SIG-M5 treated with dmso at 0.1 percent for 504 hours (cell line): ENCODE measurements at regions not wholly inside any gene's neighbourhood (a gene's known extent, or its start where the extent isn't known, plus 50 kb on each side); places are given as distances from the start of the nearest gene placed in this dataset.
"Not testable (repeated sequence)": the region's sequence is repeated elsewhere in the genome, so short reads cannot be mapped to it uniquely, and the experiment has no call there.

Experiments used
- DNase-seq: peaks from one replicate; lab custom pipeline; 2025; ENCODE audit not compliant: unreplicated experiment; lab: John Stamatoyannopoulos, UW

DNA sequence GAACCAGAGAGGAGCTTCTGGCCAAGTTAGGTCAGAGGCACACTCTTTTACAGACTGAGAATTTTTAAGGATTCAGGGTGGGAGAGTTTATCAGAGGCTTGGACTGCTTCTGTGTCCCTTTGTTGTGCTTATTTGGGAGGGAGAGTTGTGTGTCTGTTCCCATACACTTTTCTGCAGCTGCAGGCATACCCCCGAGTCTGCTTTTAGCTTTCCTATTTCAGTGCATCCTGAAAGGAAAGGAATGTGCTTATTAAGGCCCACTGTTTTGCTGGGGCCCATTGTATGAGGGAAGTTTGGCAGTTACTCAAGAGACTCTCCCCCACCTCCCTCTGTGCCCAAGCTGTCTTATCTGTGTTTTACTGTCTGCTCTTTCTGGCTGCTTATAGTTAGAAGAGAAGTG is 257.4 kb upstream of the AADAT start:
- not testable (repeated sequence) for DNase-seq

DNA sequence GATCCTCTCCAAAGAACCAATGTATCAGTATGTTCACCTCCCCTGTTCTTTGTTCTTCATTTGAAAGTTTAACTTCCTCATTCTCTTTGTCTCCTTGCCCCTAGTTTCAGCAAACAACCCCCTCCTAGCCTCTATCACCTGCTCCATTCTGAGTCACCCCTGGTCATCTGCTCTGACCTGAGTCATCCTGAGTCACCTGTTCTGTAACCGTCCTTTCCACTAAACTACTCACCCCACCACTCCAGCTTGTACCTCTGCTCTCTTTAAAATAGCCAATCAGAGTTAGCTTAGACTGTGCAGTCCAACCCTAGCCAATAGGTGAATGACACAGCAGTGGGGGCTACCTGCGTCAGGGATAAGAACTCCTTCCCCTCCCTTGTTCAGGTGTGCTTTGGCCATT is 249.8 kb upstream of the AADAT start:
- DNase-seq, result no peak

DNA sequence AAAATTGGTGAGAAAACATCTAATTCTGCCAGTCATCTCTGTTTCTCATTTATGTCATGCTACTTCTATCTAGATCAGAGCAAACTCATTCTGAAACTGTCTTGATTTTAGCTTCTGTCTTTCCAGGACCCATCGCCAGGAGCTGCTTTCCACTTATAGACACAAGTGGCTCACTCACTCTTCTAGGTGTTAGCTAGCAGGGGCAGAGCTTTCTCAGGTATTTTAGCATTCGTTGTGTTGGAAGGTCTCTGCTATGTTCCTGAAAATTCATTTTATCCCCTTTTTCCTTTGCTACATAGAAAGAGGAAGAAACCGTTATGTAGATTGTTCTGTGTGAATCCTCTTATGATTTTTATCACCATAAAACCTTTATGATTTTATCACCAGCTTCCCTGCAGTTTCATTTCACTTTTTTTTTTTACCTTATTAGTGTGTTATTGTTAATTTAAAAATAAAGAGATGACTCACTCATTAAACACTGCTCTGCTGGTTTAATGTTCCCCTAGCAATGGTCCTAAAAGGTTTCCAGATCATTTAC is 246.6 kb upstream of the AADAT start:
- no peak for DNase-seq

DNA sequence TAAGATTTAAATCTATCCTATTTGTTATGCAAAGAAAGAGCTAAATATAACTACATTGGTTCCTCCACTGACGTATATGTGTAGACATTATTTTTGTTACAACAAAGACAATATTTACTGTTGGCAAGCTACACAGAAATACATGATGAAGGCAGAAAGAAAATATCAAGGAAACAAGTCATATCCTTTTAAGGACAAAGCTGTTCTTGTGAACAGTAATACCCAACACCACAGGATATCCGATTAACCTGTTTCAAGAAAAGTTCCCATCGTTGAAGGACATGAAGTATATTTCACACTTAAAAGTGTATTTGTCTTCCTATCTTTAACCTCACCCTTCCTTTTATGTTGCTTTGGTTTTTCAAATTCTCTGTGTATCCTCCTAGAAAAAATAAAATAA is 235.8 kb upstream of the AADAT start:
- no peak for DNase-seq

DNA sequence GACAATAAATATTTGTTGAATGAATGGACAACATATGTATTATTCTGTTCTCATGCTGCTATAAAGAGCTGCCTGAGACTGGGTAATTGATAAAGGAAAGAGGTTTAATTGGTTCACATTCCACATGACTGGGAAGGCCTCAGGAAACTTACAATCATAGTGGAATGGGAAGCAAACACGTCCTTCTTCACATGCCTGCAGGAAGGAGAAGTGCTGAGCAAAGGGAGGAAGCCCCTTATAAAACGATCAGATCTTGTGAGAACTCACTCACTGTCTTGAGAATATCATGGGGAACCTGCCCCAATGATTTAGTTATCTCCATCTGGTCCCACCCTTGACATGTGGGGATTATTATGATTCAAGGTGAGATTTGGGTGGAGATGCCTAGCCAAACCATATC is 233.9 kb upstream of the AADAT start:
- no peak for DNase-seq

DNA sequence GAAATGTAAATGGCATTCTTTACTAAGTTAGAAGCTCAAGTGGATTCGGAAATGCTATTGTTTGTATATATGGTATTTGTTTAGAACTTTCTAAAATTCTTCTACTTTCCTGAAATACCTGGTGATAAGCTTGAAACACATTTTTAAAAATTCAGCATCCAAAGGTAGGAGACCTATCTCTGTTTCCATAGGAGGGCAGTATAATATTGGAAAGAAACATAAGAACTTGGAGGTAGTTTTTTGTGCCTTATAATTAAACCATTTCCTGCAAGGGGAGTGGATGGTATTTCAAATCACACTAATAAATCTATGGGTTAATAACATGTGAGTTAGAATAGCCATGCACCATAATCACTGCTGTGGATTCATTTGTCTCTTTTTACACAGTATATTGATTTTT is 217.4 kb upstream of the AADAT start:
- no peak for DNase-seq

DNA sequence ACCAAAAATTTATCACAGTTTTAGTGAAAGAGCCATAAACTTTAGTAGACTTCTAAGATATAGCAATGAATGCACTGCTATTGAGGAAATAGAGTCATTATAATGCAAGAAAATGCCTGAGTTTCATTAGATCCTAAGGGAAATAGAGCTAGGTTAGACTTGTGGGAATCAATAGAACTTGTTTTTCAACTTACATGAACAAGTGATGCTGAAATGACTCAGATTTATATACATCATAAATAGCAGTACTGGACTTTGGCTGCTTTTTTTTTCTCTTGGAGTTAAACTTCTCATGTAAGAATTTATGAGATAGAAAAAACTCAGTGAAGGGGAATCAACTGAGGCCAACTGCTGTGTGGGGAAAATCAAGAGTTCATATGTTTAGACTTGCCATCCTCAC is 216.5 kb upstream of the AADAT start:
- no peak for DNase-seq

DNA sequence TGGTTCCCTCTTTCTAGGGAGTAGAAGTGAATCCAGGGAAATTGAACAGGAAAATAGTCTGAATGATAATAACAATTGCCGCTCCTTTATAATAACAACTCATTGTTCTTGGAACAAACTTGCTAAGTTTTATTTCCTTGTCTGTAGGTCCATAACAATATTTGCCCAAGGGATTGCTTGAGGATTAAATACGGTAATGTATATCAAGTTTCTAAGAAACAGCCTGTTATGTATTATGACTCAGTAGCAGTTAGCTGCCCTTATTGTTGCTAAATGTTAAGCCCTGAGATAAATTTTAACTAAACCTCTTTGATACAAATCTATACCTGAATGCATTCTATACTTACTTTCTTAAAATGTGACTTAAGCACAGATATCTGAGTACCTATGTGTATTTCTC is 215.9 kb upstream of the AADAT start:
- no peak for DNase-seq

DNA sequence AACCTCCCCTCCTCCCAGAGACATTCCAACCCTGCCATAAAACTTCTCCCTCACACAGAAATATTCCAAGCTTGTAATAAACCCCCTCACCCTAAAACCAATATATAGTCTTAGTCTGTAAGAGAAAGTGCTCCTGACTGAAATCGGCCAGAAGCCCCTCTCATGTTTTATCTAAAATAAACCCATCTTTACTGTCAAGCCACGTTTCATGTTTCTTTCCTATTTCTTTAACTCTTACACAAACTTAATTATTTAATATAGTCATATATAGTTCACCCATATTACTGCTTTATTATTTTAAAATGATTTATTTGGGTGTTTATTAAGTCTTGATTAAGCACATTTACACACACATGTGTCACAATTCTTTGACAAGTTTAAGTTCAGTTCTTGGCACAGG is 191.3 kb upstream of the AADAT start:
- DNase-seq, result no peak

DNA sequence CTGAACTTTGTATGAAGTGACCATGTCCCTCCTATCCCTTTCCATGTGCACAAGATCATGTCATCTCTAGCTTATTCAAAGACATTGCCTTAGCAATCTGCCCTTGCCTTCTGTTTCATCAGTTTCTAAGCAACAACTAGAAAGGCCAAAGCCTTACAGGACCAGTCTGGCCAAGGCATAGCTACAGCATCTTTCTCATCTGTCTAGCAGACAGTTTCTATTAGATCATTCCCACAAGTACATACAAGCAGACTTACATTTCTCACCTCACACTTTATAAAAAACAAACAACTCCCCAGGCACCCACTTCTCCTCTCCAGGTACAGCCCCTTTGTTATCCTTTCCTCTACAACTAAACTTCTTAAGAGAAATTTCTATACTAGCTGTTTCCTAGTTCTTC is 188.7 kb upstream of the AADAT start:
- DNase-seq, result no peak

DNA sequence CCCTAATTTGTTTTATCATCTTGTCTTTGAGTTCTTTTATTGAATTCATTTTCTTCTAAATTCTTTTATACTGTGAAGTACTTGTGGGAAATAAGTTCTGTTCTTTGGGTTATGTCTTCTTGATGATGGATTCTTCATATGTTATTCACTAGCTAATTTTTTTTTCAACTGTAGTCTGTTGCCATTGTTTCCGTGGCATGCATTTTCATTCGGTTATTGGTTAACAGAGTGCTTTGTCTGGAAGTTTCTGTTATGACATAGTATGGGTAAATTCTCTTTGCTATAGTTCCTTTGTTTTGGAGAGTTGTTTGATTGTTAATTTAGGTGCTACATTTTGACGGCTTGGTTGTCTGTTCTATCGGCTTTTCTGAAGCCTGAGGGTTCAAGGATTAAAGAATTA is 184.9 kb upstream of the AADAT start:
- no peak for DNase-seq

DNA sequence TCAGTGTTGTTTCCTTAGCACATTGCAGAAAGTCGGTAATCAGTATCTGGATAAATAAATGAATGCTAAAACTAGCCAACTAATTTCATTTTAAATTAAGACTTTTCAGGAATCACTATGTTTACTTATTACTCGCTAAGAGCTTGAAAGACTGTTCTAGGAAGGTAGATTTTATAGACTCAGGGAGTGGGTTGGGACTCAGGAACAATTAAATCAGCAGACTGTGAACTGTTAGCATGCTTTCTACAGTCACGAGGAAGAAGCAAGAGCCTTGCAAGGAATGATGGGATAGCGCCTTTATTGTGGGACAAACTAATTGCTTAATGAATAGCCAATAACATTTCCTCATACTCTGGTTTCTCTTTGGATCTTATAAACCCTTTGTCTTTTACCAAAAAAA is 183.2 kb upstream of the AADAT start:
- DNase-seq, result no peak

DNA sequence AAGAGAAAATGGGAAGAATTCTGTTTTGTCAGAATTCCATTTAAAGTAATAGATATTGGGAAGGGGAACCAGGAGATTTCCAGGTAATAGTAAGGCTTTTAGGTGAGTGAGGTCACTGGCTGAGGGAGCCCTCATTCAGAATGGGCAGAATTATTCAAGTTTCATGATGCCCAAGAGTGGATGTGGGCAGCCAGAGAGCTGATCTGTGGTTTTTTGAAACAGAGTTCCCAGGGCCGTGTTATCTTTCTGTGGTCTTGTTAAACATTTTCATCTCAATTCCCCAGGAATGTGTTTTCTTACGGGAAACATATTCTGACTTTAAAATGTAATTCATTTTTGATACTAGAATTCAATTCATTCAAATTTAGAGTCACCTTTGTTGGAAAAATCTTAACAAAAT is 182.0 kb upstream of the AADAT start:
- no peak for DNase-seq

DNA sequence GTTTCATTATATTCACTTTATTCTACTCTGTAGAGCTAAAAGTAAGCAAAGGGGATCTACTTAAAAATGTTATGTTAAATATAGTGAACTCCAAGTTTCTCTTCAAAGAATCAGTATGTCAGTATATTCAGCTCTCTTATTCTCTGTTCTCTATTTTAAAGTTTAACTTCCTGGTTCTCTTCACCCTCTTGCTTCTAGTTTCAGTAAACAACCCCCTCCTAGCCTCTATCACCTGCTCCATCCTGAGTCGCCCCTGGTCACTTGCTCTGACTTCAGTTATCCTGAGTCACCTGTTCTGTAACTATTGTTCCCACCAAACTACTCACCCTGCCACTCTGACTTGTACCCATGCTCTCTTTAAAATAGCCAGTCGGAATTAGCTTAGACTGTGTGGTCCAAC is 180.9 kb upstream of the AADAT start:
- no peak for DNase-seq

DNA sequence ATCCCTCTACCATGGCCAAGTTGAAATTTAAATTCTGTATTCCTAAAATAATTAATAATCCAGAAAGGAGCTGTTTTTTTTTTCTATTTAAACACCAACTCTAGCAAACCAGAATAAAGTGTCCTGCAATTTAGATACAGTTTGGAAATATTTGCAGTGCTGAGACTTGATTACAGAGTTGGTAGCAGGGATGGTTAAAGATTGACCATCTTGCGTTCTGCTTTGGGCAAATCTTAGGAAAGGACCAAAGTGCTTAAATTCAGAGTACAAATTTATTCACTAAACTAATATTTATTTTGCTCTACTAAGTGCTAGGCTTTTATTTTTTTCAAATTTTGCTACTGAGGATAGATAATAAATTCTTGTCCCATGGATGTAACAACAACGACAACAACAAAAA is 180.2 kb upstream of the AADAT start:
- DNase-seq, result no peak

DNA sequence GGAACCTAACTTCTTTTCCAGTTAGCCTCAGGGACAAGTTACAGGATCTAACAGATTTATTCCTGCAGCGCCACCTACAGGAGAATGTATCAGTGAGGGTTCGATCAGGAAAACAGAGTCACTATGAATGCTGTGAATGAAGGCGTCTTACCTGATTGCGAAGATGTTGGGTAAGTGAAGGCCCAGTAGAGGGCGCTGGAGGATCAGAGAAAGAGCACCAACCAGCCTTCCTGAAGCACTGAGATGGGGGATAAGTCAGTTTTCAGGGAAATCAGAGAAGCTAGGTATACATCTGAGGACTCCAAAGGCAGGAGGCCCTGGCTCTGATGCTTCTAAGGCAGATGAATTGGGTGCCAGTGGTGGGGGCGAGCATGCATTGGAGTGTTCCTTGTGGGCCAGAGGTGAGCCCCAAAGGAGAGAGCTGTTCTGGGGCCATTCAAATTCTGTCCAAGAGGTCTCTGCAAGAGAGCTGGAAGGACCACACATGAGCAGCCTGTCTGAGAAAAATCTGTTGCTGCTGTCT is 169.9 kb upstream of the AADAT start:
- DNase-seq, result peak; percentile 91

DNA sequence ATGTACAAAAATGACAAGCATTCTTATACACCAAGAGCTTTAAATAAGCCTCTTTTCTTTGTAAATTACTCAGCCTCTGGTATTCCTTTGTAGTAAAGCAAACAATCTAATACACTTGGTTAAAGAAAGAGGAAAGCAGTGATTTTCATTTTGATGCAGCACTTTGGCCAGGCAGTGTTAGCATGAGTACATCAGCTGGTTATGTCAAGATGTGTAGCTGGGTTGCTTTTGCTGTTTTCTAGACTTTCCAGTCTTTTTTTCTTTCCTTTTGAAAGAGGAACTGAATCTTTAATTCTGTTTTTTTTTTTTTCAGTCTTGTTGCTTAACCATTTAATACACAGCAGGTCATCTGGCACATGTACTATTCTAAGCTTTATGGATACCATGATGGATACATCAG is 167.1 kb upstream of the AADAT start:
- DNase-seq, result peak; percentile 15

DNA sequence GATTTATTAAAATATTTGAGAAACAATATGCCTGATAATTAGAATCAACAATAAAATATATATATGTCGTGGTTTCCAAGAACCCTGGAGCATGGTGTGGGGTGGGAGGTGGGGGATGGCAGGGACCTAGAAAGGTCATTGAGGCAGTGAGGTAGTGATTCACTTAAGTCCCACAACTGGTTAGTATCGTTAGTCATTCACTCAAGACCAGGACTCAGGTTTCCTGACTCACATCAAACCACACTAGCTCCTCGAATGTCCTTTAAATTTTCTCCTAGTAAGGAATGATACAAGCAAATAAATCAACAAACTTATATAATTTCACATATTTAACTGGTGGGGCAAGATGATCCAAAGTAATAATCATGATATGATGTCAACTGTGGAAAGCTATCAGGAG is 158.8 kb upstream of the AADAT start:
- no peak for DNase-seq

DNA sequence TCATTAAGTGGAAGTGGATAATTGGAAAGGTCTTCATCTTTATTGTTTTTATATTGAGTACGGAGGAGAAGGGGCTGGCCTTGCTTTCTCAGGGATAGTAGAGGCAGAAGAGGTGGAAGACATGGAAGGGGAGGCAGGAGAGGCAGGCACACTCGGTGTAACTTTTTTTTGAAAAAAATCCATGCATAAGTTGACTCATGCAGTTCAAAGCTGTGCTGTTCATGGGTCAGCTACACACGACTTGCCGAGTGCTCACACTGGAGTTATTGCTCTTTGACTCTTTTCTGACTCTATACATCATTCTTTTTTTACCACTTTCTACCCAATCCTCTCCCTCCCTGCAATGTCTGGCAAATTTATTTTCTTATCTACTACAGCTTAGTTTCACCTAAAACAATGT is 158.3 kb upstream of the AADAT start:
- DNase-seq, result no peak

DNA sequence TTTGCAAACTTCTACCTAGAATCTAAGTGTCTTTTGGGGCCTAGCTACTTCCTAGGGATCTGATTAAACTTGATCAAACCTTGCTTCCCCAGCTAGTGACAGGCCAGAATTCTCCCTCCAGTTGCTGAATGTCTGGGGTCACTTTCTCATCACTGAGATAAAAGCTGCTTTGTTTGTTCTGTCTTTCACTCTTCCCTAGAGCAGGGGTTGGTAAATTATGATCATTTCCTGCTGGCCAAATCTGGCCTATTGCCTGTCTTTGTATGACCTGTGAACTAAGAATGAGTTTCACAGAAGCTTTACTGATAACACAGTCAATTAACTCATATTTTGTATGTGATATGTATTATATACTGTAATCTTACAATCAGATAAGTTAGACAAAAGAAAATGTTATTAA is 157.8 kb upstream of the AADAT start:
- DNase-seq, result no peak

DNA sequence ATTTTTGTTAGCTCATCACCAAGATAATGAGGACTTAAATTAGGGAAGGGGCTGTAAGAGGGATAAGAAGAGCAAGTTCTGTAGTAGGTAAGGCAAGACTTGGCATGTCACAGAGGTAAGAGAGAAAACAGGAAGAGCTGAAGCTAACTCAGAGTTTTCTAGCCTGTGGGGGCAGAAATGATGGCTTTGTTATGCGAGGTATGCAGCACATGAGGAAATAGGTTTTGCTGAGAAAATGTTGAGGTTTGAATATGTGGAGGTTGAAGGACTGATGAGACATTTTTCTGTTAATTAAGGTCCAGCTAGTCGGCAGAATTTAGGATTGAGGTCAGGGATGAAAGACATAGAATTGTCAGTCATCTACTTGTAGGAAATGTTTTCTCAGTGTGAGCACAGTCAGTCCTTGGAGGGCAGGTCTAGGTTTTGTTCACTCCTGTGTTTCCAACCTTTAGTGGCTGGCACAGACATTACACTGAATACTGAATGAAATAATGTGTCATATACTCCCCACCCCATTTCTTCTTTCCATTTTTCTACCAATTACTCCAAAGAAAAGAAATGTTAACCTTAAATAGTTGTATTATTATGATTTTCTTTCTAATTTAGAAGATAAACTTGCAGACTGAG is 154.0 kb upstream of the AADAT start:
- no peak for DNase-seq

DNA sequence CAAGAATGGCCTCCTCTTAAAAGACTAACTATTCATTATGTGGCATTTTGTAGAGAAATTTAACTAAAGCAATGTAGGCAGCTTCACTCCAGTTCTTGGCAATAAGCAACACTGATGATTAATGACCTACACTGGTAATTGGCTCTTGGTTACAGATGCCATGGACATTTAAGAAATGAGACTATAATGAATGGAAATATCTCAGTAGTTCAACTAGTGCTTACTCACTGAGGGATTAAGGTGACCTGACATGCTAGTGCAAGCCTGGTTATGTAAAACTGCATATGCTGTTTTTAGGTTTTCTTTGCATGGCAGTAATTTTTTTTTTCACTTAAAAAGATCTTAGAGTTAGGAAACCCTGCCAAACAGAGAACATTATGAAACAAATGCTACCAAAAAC is 152.7 kb upstream of the AADAT start:
- DNase-seq, result no peak

DNA sequence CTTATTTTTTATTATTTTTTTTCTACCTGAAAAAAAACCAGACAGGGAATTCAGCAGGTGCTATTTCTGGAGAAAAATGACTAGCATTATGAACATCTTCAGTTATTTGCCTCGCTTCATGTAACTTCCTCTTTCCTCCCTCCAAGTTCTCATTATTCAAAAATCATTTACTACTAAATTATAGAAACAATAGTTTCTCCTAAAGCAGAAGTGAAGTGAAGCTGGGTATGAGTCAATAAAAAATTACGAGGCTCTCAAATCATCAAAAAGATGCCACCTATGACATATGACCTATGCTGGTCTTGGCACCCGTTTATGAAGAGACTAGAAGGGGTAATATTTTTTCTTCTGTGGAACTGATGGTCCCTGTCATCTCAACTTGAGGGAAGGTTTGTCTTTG is 145.0 kb upstream of the AADAT start:
- no peak for DNase-seq
